ENCODE measurements at regions not wholly inside any gene's neighbourhood (a gene's known extent, or its start where the extent isn't known, plus 50 kb on each side); places are given as distances from the start of the nearest gene placed in this dataset.

DNA sequence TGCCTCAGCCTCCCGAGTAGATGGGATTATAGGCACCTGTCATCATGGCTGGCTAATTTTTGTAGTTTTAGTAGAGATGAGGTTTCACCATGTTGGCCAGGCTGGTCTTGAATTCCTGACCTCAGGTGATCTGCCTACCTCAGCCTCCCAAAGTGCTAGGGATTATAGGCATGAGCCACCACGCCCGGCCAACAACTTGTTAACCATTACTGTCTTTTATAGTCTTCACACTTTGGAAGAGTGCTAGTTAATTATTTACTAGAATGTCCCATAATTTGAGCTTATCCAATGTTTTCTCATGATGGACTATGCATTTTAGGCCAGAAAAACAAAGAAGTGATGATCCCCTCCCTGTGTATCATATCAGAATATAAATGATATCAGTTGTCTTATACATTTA, 288.6 kb upstream of the CBLB start:
- no peak for DNase-seq (ENCODE audit: low read depth in 3 of 3, low spot score in 2 of 3)

DNA sequence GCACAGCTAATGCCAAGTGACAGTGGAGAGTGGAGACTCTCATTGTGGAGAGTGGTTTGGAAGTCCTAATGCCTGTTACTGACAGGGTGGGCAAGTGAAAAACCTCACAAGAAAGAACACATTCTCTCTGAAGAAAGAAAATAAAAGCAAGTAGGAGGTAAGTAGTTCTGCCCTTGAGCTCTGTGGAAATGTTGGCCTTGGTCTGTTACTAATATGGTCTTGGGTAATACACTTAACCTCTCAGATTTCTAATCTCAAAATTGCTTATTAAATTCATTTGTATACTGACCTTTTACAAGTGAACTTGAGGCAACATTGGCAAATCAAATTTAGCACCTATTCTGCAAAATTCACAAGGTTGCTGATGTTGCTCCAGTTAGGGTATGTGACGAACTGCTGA, 291.6 kb upstream of the CBLB start:
- no peak for DNase-seq (ENCODE audit: low read depth in 3 of 3, low spot score in 2 of 3)

DNA sequence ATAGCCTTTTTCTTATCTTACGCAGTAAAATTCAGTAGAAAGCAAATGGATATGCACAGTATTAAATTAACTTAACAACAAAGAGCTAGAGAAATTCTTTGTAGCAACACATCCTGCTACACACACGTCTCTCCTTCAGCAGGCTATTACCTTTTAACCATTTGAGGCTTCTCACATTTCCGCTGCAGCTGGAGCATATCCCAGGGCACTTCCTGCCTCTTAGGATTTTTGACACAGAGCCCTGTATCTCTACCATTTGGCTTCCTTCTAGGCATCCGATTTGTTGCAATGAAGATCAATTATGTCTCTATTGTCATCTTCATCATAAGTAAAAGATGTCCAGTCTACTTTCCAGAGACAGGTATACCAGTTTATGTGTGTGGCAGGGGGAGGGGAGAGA, 292.4 kb upstream of the CBLB start:
- DNase-seq (ENCODE audit: low read depth in 3 of 3, low spot score in 2 of 3), result no peak

DNA sequence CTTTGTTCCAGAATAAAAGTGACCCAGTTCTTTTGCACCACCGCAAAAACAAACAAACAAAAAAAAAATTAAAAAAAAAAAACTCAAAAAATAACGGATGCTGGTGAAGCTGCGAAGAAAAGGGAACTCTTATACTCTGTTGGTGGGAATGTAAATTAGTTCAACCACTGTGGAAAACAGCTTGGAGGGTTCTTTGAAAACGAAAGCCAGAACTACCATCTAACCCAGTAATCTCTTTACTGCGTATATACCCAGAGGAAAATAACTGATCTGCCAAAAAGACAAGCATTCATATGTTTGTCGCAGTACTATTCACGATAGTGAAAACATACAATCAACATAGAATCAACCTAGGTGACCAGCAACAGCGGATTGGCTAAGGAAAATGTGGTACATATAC, 298.9 kb upstream of the CBLB start:
- no peak for DNase-seq (ENCODE audit: low read depth in 3 of 3, low spot score in 2 of 3)

DNA sequence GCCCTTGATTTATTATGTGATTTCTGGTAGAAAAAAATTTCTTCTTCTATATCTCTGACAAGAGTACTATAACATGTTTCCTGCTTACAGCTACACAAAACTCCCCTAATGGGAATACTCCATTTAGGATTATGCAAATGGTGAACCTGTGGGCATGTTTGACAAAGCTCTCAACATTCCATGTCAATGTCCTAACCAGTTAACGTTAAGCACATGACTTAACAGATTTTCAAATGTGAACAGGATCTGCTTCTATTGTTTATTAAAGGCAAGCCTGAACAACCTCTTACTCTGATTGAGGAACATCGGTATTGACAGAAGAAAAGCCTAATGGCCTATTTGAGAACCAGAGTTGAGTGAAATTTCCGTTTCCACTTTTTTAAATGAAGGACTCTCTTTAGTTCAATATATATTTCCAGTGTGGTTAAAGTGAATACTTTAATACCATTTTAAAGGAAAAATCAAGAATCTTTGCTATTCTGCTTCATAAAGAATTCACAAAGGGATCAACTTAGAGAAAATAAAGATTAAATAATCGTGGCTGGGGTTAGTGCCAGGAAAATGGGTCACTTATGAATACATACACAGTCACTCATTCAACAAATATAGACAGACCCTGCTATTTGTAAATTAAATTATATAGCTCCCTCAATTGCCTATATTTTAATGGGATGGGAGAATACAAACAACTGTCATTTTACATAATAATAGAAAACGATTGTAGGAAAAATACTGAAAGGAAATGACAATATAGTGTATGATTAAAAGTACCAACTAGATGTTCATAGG, 300.3 kb upstream of the CBLB start:
- no peak for DNase-seq (ENCODE audit: low read depth in 3 of 3, low spot score in 2 of 3)

DNA sequence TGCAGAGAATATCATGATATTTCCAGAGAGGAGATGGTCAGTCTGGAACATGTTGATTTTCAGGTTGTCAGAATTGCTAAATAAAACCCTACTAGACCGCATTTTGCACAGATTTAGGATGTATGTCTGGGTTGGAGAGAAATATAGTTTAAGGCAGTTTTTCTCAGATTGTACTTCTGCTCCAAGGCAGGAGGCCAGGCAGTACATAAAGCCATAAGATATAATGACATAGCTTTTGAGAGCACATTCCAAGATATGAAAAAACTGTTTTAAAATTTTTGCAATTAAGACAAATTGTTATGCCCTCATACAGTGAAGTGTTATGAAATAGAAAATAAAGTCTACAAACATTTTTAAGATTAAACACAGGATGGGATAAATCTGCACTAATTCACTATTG, 301.8 kb upstream of the CBLB start:
- no peak for DNase-seq (ENCODE audit: low read depth in 3 of 3, low spot score in 2 of 3)

DNA sequence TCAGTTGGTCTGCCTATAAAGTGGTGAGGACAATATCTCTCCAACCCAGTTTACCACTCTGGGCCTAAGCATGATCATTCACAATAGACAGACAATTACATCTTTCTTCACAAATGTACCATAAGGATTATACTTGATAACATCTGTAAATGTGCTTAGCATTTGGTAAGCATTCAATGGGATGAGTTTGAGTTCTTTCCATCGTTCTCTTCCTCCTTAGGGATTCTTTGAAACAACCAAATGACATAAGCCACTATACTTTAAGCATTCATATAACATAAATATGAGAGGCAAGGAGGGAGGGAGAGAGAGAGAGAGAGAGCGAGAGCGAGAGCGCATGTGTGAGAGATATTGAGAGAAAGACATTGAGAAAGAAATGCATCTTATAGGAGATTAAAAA, 303.3 kb upstream of the CBLB start:
- no peak for DNase-seq (ENCODE audit: low read depth in 3 of 3, low spot score in 2 of 3)

DNA sequence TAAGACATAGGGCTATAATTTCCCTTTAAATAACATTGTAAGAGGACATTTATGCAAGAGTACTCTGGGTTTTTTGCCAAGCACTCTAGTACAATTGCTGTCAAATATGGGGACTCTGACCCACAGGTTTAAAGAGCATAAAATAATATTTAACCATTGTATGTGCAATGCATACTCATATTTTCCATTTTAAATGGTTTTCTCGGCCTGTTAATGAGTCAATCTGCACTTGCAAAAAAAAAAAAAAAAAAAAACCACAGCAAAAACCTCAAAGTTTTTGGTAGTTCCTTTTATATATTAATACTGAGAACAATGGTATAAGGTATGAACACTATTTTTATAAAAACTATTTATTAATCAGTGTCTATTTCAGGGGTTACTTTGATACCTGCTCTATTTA, 304.0 kb upstream of the CBLB start:
- DNase-seq (ENCODE audit: low read depth in 3 of 3, low spot score in 2 of 3), result no peak

DNA sequence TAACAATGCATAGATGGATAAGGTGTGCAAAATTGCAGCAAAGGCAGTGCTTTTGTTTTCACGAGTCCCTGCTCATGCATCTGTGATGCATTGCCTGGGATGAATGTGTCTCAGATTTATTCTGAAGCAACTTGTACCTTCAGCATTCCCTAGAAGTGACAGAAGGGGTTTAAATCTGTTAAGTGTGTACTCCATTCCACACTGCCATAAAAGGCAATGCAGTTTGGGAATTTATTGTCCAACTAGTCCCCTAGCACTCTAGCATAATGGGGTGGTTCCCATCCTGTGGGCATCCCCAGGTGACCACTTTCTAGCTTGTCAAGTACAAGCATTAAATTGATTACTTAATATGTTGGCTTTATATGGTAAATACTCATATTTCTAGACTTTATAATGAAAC, 306.5 kb upstream of the CBLB start:
- DNase-seq (ENCODE audit: low read depth in 3 of 3, low spot score in 2 of 3), result no peak

DNA sequence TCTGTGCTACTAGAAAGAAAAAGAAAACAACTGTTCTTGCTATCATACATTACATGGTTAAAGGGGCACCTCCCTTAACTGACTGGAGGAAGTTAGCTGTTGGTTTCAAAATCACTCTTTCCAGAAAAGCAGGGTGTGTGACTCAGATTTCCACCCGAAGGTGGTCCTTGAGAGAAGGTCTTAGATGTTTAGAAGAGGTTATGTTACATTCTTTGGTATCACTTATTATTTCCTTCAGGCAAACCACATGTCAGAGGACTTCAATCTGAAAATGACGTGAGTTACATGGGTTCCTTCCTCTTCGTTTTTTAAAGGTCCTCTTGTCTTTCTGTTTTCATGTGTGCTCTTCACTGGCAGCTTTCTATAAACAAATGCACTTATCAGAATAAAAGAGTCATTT, 307.9 kb upstream of the CBLB start:
- DNase-seq (ENCODE audit: low read depth in 3 of 3, low spot score in 2 of 3), result no peak

DNA sequence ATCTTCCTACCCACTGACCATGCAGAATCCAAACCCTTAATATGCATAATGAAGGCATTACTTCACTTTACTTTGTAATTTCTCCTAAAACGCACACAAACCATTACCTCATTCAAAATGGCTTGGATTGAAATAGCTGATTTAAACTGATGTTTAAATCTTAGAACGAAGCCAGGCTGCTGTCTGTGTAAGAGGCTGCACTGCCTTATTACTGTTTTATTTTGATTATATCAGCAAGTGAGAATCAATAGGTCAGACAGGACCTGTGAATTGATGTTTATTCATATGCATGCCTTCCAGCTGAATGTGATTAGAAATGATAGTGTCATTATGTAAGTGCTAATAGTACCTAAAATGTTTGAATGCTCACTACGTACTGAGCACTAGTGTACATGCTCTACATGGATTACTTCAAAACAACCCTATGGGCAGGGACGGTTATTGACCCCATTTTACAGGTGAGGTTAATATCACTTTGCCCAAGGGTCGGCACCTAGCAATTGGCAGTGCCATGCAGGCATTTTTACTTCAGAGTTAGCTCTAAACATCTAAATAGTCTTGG, 314.2 kb upstream of the CBLB start:
- DNase-seq (ENCODE audit: low read depth in 3 of 3, low spot score in 2 of 3), result no peak

DNA sequence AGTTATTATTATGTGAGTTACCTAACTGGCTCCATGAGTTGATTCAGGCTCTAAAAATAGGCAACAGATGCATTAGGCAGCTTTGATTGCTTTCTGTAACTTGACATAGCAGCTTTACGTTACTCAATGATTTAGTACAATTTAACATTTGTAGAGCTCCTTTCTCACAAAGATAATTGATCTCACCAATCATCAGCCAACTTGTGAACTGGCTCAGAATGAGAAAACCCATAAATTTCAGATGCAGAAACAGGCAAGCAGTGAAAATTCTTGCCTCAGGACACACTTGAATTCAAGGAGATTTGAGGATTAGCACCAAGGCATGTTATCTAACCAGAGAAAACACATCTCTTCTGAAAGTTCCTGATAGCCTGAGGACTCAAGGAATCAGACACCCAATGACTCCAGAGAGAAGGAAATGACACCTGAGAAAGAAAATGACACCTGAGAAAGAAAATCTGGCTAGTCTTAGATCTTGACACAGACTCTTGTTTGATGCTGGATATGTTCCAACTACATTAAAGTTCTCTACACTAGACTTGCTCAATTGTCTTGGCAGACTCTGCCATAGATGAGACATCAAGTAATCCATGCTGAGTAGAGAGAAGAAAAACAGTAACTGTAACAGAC, 315.1 kb upstream of the CBLB start:
- no peak for DNase-seq (ENCODE audit: low read depth in 3 of 3, low spot score in 2 of 3)

DNA sequence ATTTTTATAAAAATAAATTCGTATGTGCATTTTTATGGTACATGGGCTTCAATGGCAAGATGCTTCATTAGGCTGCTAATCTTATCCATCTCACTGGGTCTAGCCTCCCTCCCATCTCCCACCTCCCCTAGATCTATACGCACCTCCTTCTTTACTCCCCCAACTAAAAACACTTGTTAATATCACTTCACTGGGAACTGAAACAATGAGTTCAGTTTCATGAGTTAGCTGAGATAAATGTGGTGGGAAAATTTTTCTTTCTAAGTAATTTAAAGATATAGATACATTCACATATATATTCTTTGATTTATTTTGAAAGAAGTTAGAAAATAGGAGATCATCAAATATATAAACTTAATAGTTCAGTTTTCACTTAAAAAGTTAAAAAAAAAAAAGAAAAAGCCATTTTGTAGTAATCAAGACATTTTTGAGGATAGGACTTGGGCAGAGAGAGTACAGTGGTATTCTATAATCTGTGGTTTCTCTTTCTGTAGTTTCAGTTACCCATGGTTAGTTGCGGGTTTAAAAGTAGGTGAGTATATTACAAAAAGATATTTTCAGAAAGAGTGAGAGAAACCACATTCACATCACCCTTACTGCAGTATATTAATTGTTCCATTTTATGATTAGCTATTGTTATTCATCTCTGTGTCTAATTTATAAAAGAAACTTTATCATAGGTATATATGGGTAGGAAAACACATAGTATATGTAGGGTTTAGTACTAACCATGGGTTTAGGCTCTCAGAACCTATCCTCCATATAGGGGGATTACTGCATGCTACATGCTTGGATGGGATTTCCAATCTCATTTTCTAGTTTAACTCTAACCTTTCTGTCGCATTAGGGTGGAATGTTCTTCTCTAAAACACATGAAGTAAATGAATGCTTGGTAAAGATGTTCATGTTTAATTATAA, 316.0 kb upstream of the CBLB start:
- no peak for DNase-seq (ENCODE audit: low read depth in 3 of 3, low spot score in 2 of 3)

DNA sequence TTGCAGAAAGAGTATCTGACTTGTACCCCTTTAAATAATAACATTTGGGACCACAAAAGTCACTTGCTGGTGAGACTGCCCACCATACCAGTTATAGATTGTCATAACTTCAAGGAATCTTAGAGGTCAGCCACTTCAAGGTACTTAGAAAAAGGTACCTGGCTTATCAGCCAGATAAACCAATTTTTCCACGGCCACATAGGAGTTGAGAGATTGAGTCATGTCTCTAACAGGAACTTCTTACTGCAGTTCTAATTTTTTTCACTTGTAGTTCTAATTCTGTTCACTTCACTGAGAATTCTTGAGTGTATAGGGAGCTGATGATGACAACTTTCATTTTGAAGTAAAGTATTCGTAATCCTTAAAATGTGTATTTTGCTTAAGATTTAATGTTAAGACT, 317.1 kb upstream of the CBLB start:
- DNase-seq (ENCODE audit: low read depth in 3 of 3, low spot score in 2 of 3), result no peak

DNA sequence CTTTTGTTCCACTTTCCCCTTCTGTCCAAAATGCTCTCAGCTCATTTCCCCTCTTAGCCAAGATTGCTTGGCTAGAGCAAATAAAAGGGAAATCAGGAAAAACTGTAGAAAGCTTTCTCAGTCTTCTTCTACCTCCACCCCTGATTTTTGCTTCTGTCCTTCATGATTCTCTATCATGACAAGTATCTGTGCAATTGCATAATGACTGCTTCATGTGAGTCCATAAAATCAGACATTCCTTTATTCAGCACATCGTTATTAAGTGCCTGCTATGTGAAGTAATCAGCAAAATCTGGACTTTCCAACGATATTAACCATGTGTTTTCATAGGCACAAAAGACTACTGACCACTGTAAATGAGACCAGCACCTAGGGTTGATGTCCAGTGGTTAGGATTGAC, 321.5 kb upstream of the CBLB start:
- no peak for DNase-seq (ENCODE audit: low read depth in 3 of 3, low spot score in 2 of 3)

DNA sequence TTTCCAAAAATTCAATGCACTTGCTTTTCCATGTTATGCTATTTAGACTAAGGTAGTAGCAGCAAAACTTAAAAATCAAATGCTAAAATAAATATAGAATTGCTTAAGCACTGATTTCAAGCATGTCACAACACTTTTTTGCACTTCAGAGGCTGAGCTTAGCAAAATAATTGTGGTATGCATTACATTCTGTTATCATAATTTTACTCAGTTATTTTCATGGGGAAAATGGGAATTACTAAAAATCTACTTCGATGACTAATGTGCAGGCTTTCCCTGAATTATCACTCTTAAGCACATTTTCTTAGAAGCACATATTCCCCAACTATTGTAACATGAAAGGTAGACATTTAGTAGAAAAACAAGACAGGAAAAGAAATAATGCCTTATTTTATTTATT, 322.4 kb upstream of the CBLB start:
- no peak for DNase-seq (ENCODE audit: low read depth in 3 of 3, low spot score in 2 of 3)

DNA sequence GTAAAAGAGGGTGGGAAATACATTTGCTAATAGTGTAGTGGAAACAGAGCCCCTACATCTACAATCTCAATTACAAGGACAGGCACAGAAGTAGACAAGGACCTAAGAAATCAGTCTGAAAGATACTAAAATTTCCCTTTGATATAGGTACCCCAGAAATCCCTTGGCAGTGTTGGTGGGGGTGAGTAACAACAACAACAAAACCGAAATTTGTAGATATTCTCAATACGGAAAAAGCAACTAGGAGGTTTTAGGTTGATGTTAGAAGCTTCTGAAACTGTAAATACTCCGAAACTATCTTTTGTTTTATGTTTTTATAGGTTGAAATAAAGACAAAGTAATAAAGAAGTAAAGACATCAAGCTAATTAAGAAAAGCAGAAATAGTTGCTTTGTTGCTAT, 323.1 kb upstream of the CBLB start:
- no peak for DNase-seq (ENCODE audit: low read depth in 3 of 3, low spot score in 2 of 3)

DNA sequence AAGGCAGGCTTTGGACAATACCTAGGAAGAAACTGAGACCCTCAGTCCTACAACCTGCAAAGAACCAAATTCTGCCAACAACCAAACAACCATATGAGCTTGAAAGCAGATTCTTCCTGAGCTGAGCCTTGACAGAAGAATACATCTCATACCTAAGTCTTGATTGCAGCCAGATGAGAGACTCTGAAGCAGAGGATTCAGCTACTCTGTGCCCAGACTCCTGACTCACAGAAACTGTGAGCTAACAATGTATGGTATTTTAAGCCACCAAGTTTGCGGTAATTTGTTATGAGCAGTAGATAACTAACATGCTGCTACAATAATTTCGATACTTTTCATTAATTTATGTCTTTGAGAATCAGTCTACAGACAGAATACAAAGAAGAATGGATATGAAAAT, 325.1 kb upstream of the CBLB start:
- DNase-seq (ENCODE audit: low read depth in 3 of 3, low spot score in 2 of 3), result no peak

DNA sequence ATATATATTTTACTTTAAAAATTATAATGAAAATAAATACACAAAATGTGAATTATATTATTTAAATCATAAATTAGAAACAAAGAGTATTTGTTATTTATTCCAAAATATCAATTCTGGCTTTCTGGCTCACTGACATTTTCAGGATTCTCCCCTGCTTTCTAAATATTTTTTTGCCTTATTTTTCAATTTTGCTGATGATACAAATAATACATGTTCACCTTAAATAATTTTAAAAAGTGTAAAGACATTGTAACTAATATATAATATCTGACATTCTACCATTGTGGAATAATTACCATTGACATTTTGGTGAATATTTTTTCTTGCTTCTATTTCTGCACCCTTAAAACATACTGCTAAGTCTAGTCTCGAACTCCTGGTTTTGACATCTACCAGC, 325.9 kb upstream of the CBLB start:
- no peak for DNase-seq (ENCODE audit: low read depth in 3 of 3, low spot score in 2 of 3)

DNA sequence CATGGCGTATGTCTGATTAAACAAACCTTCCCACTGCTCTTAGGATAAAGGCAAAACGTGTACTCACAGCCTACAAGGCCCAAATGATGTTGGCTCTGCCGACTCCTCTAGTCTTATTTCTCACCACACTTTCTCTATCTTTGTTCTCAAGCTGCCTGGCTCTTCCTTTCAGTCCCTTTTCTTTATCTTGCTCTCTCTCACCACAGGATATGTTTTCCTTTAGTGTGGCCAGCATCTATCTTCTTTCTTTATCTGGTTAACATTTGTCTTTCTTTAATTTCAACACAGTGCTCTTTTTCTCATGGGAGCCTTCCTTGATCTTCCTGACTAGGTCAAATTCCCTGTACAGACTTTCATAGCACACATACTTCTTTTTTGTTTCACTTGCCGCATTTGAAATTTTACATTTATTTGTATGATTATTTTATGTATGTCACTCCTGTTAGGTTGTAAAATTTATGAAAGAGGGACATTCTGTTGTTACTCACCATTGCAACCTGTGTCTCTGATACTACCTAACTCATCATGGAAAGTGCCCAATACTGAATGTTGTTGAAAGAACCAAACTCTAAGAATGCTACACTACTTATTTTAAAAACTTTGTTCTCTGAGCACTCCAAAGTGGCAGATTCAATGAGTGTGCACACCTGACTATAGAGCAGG, 328.9 kb upstream of the CBLB start:
- DNase-seq (ENCODE audit: low read depth in 3 of 3, low spot score in 2 of 3), result no peak
